GM23338 (cell line): ENCODE measurements at regions not wholly inside any gene's neighbourhood (a gene's known extent, or its start where the extent isn't known, plus 50 kb on each side); places are given as distances from the start of the nearest gene placed in this dataset.
A peak's percentile ranks its signal among the peaks of the same experiment; 100 is the strongest.

Source experiments
- ATAC-seq: fragments of 200-7000 bp; cut with Tn5 transposase; 3 replicates; pipeline ENCODE4 v1.9.1; 2020
- DNase-seq: peaks from one replicate; pipeline ENCODE4 v3.0.0-alpha.2; 2015; ENCODE audit warnings: low spot score
- H2AFZ ChIP-seq: fragments of 200-600 bp; sonication (generic); 2 replicates; pipeline ENCODE4 v1.8.0; 2016; ENCODE audit warnings: antibody characterized with exemption, mild to moderate bottlenecking, moderate library complexity
- H3F3A ChIP-seq: fragments of 200-600 bp; sonication (generic); replicated peaks from 2 replicates; pipeline ENCODE4 v1.8.0; 2017; ENCODE audit warnings: antibody characterized with exemption, mixed run types, low read depth
- H3K27ac ChIP-seq: fragments of 200-600 bp; sonication (generic); 2 replicates; pipeline ENCODE4 v1.6.1; 2016; ENCODE audit warnings: low read depth
- H3K27me3 ChIP-seq: fragments of 200-600 bp; sonication (generic); 2 replicates; pipeline ENCODE4 v1.8.0; 2016; ENCODE audit warnings: mild to moderate bottlenecking, mixed run types, moderate library complexity; ENCODE audit not compliant: insufficient read depth
- H3K36me3 ChIP-seq: fragments of 200-600 bp; sonication (generic); 2 replicates; pipeline ENCODE4 v1.8.0; 2016; ENCODE audit warnings: mild to moderate bottlenecking; ENCODE audit not compliant: insufficient read depth
- H3K4me1 ChIP-seq: fragments of 200-600 bp; sonication (generic); 2 replicates; pipeline ENCODE4 v1.8.0; 2016; ENCODE audit warnings: mild to moderate bottlenecking, moderate library complexity; ENCODE audit not compliant: insufficient read depth
- H3K4me2 ChIP-seq: fragments of 200-600 bp; sonication (generic); 2 replicates; pipeline ENCODE4 v1.7.1; 2017; ENCODE audit warnings: mixed run types
- H3K4me3 ChIP-seq: fragments of 200-600 bp; sonication (generic); 2 replicates; pipeline ENCODE4 v1.6.1; 2016; ENCODE audit warnings: mixed run types
- H3K79me2 ChIP-seq: fragments of 200-600 bp; sonication (generic); replicated peaks from 2 replicates; pipeline ENCODE4 v1.8.0; 2017; ENCODE audit warnings: mild to moderate bottlenecking; ENCODE audit not compliant: insufficient read depth
- H3K9me2 ChIP-seq: fragments of 200-600 bp; sonication (generic); 2 replicates; pipeline ENCODE4 v1.8.0; 2017; ENCODE audit not compliant: insufficient read depth
- H4K20me1 ChIP-seq: fragments of 200-600 bp; sonication (generic); replicated peaks from 2 replicates; pipeline ENCODE4 v1.8.0; 2017; ENCODE audit warnings: mild to moderate bottlenecking; ENCODE audit not compliant: insufficient read depth
- H3K27ac Mint-ChIP-seq: 2 replicates; pipeline ENCODE4 v1.8.0; 2020; ENCODE audit warnings: inconsistent platforms, mild to moderate bottlenecking, moderate library complexity, mixed read lengths
- H3K27me3 Mint-ChIP-seq: 3 replicates; pipeline ENCODE4 v1.8.0; 2022; ENCODE audit warnings: low read depth, mild to moderate bottlenecking, moderate library complexity, mixed read lengths, inconsistent platforms; ENCODE audit not compliant: insufficient read depth, poor library complexity
- H3K36me3 Mint-ChIP-seq: 3 replicates; pipeline ENCODE4 v1.8.0; 2021; ENCODE audit warnings: low read depth, mild to moderate bottlenecking, inconsistent platforms, moderate library complexity, mixed read lengths
- H3K4me1 Mint-ChIP-seq: 3 replicates; pipeline ENCODE4 v1.8.0; 2020; ENCODE audit warnings: mild to moderate bottlenecking, inconsistent platforms, mixed read lengths
- H3K4me3 Mint-ChIP-seq: 3 replicates; pipeline ENCODE4 v1.8.0; 2021; ENCODE audit warnings: moderate library complexity, mild to moderate bottlenecking, inconsistent platforms, mixed read lengths
- H3K9me3 Mint-ChIP-seq: 3 replicates; pipeline ENCODE4 v1.8.0; 2020; ENCODE audit warnings: moderate library complexity, mild to moderate bottlenecking, inconsistent platforms, mixed read lengths
- CREB1 ChIP-seq: fragments of 250-450 bp; sonication (Bioruptor Pico); IDR thresholded peaks from 2 replicates; pipeline ENCODE4 v1.5.0; 2020; ENCODE audit warnings: low read depth, mild to moderate bottlenecking, moderate library complexity
- CTCF ChIP-seq, 2 experiments: fragments of 200-600 bp in 1 of 2; sonication (generic) in 1 of 2; conservative IDR thresholded peaks; 2 replicates each; pipeline versions ENCODE4 v1.5.1 to v1.6.1; 2016 to 2017; ENCODE audit warnings: antibody characterized with exemption in 2 of 2, low read depth in 2 of 2, mild to moderate bottlenecking in 2 of 2, moderate library complexity in 1 of 2
- ETS1 ChIP-seq: IDR thresholded peaks from 2 replicates; pipeline ENCODE4 v1.6.1; 2016; ENCODE audit warnings: antibody characterized with exemption
- EZH2 ChIP-seq: fragments of 200-600 bp; sonication (generic); IDR thresholded peaks from one replicate; pipeline ENCODE4 v1.8.0; 2017; ENCODE audit warnings: antibody characterized with exemption, mild to moderate bottlenecking, low read depth; ENCODE audit not compliant: unreplicated experiment
- EZH2phosphoT487 ChIP-seq: fragments of 200-600 bp; sonication (generic); IDR thresholded peaks from one replicate; pipeline ENCODE4 v1.8.1; 2018; ENCODE audit warnings: antibody characterized with exemption; ENCODE audit not compliant: unreplicated experiment
- JUNB ChIP-seq: IDR thresholded peaks from one replicate; pipeline ENCODE4 v1.6.1; 2016; ENCODE audit warnings: antibody characterized with exemption; ENCODE audit not compliant: unreplicated experiment
- NANOG ChIP-seq: IDR thresholded peaks from 2 replicates; pipeline ENCODE4 v1.6.1; 2016; ENCODE audit warnings: antibody characterized with exemption, borderline replicate concordance
- POLR2AphosphoS5 ChIP-seq: IDR thresholded peaks from 2 replicates; pipeline ENCODE4 v1.6.1; 2016; ENCODE audit warnings: antibody characterized with exemption, low read depth
- REST ChIP-seq: IDR thresholded peaks from one replicate; pipeline ENCODE4 v1.6.1; 2018; ENCODE audit warnings: antibody characterized with exemption; ENCODE audit not compliant: unreplicated experiment
- STAT1 ChIP-seq: IDR thresholded peaks from one replicate; pipeline ENCODE4 v1.6.1; 2016; ENCODE audit warnings: antibody characterized with exemption; ENCODE audit not compliant: unreplicated experiment
- ZNF114 ChIP-seq: fragments of 250-450 bp; sonication (Bioruptor Pico); IDR thresholded peaks from 2 replicates; pipeline ENCODE4 v1.5.0; 2020; ENCODE audit warnings: mild to moderate bottlenecking, moderate library complexity
- ZNF331 ChIP-seq: fragments of 250-450 bp; sonication (Bioruptor Pico); IDR thresholded peaks from 2 replicates; pipeline ENCODE4 v1.5.0; 2020; ENCODE audit warnings: low read depth, mild to moderate bottlenecking, moderate library complexity
- ZNF462 ChIP-seq: fragments of 250-450 bp; sonication (Bioruptor Pico); IDR thresholded peaks from 2 replicates; pipeline ENCODE4 v1.5.0; 2020; ENCODE audit warnings: mild to moderate bottlenecking, moderate library complexity

GRCh38 chr12:31783996-31784645 lies 55.3 kb upstream of the AMN1 start:
- H3F3A ChIP-seq: no peaks in the 10 kb centered on the region
- no peaks in the 10 kb centered on the region for H3K9me2 ChIP-seq
- H3K27me3 ChIP-seq: no peaks in the 10 kb centered on the region
- H3K36me3 ChIP-seq: no peaks in the 10 kb centered on the region
- H3K4me3 Mint-ChIP-seq: no peak overlapping the region
- H3K27ac Mint-ChIP-seq: no peak overlapping the region
- no peak overlapping the region for H3K4me3 ChIP-seq
- no peak overlapping the region for H3K4me2 ChIP-seq
- H4K20me1 ChIP-seq: no peaks in the 10 kb centered on the region
- H3K4me1 Mint-ChIP-seq: peaks cover 2% of the 10 kb centered on the region; the same call in 1 of the 3 replicates
- no peak overlapping the region for H3K27ac ChIP-seq
- no peaks in the 10 kb centered on the region for H3K79me2 ChIP-seq
- peaks cover 2% of the 10 kb centered on the region for H3K27me3 Mint-ChIP-seq
- H3K4me1 ChIP-seq: no peaks in the 10 kb centered on the region
- peak overlapping the region; percentile 34; the same call in 1 of the 2 replicates for H2AFZ ChIP-seq
- peaks cover 3% of the 10 kb centered on the region; the same call in 1 of the 3 replicates for H3K9me3 Mint-ChIP-seq
- H3K36me3 Mint-ChIP-seq: no peaks in the 10 kb centered on the region
- no peak for DNase-seq
- ATAC-seq: no peak
- TF ChIP-seq ZNF114 (CRISPR knock-in tag) (no peak), EZH2 (no peak), ZNF331 (CRISPR knock-in tag) (no peak), REST (no peak), STAT1 (no peak), EZH2phosphoT487 (no peak), CREB1 (no peak), ZNF462 (CRISPR knock-in tag) (no peak), ETS1 (no peak), JUNB (no peak), NANOG (no peak), POLR2AphosphoS5 (no peak), CTCF (conservative IDR thresholded peaks at IDR 0.05; ENCODE audit: low read depth in 2 of 2) (no peak)
